ENCODE measurements at regions not wholly inside any gene's neighbourhood (a gene's known extent, or its start where the extent isn't known, plus 50 kb on each side); places are given as distances from the start of the nearest gene placed in this dataset.

DNA sequence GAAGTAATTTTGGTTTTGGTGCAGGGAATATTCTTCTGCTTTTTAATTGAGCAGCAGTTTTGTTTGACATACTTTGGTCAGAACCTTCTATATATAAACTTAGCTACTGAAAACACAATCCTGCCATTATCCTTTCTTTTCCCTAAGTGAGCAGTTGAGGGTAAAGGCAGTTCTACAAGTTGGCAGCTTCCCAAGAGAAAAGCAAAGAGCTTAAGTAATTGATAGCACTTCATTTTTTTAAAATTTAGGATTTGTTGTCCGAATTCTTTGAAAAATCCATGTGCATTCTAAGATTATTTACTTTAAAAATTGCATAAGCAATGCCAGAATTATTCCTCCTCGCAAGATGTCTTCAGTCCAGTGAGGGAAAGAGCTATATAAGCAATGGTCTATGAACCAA lies 1394.1 kb downstream of the FAM181B start:
- WGBS (ENCODE audit: extremely low coverage, insufficient read length, low lambda C conversion rate) = no CpG with 5 or more reads among the region's 2 CpGs
- H3K79me2 ChIP-seq (ENCODE audit: insufficient read depth, low read length) = no peaks in the 10 kb centered on the region
- no peak overlapping the region for H2BK12ac ChIP-seq (ENCODE audit: insufficient read length, low read depth, low read length)
- H4K20me1 ChIP-seq (ENCODE audit: control insufficient read depth, insufficient read depth, insufficient read length) = no peaks in the 10 kb centered on the region
- H3K4me2 ChIP-seq (ENCODE audit: insufficient read depth, insufficient read length, low read length) = no peak overlapping the region
- no peak overlapping the region for H4K5ac ChIP-seq (ENCODE audit: insufficient read length, low read depth, low read length)
- no peak overlapping the region for H3K14ac ChIP-seq (ENCODE audit: insufficient read depth, low read length)
- Mint-ChIP-seq H3K27me3 (ENCODE audit: low read depth) (no peaks in the 10 kb centered on the region), H3K4me3 (no peak overlapping the region), H3K9me3 (no peaks in the 10 kb centered on the region), H3K4me1 (no peaks in the 10 kb centered on the region), H3K27ac (no peak overlapping the region), H3K36me3 (ENCODE audit: insufficient read depth in 1 of 3, low read depth in 3 of 3) (no peaks in the 10 kb centered on the region)
- no peak for DNase-seq
- H4K8ac ChIP-seq (replicated peaks; ENCODE audit: insufficient read length, low read depth, low read length) = no peak overlapping the region
- no peak overlapping the region for H2BK15ac ChIP-seq (ENCODE audit: low read depth, low read length)
- H3K79me1 ChIP-seq (ENCODE audit: insufficient read depth, low read depth, low read length, poor library complexity, severe bottlenecking) = no peaks in the 10 kb centered on the region
- H3T11ph ChIP-seq (ENCODE audit: low read length) = no peak overlapping the region
- H4K91ac ChIP-seq (ENCODE audit: insufficient read length, low read depth, low read length) = no peak overlapping the region
- no peak overlapping the region for H2BK5ac ChIP-seq (ENCODE audit: insufficient read length, low read length)
- no peak overlapping the region for H3K18ac ChIP-seq (ENCODE audit: insufficient read length, low read depth, low read length)
- no peaks in the 10 kb centered on the region for H3K9me3 ChIP-seq (ENCODE audit: control insufficient read depth, low read depth, low read length)
- TF ChIP-seq, protein P1, sequence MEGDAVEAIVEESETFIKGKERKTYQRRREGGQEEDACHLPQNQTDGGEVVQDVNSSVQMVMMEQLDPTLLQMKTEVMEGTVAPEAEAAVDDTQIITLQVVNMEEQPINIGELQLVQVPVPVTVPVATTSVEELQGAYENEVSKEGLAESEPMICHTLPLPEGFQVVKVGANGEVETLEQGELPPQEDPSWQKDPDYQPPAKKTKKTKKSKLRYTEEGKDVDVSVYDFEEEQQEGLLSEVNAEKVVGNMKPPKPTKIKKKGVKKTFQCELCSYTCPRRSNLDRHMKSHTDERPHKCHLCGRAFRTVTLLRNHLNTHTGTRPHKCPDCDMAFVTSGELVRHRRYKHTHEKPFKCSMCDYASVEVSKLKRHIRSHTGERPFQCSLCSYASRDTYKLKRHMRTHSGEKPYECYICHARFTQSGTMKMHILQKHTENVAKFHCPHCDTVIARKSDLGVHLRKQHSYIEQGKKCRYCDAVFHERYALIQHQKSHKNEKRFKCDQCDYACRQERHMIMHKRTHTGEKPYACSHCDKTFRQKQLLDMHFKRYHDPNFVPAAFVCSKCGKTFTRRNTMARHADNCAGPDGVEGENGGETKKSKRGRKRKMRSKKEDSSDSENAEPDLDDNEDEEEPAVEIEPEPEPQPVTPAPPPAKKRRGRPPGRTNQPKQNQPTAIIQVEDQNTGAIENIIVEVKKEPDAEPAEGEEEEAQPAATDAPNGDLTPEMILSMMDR (conservative IDR thresholded peaks at IDR 0.05) = no peak
- H2AFZ ChIP-seq (ENCODE audit: low read length) = no peak overlapping the region
- H3K56ac ChIP-seq (ENCODE audit: insufficient read length, low read depth, low read length) = no peak overlapping the region
- no peaks in the 10 kb centered on the region for H3K23me2 ChIP-seq (ENCODE audit: insufficient read length, low read depth, low read length, poor library complexity, severe bottlenecking)
- no peaks in the 10 kb centered on the region for H3K27me3 ChIP-seq (ENCODE audit: insufficient read depth, low read length)
- no peak overlapping the region for H3K23ac ChIP-seq (ENCODE audit: insufficient read length, low read depth, low read length)
- H2AK5ac ChIP-seq (ENCODE audit: insufficient read length, low read length) = no peak overlapping the region
- H3K4me1 ChIP-seq (ENCODE audit: insufficient read depth, low read length) = no peaks in the 10 kb centered on the region
- H3K27ac ChIP-seq (ENCODE audit: insufficient read length, low read depth, low read length) = no peak overlapping the region
- H2BK20ac ChIP-seq (ENCODE audit: low read depth, low read length, poor library complexity, severe bottlenecking) = no peak overlapping the region
- no peak overlapping the region for H3K4ac ChIP-seq (ENCODE audit: low read depth, low read length)
- no peak overlapping the region for H3K9ac ChIP-seq (ENCODE audit: extremely low read depth, insufficient read length, low read length)
- no peak overlapping the region for H2BK120ac ChIP-seq (ENCODE audit: low read depth, low read length, poor library complexity, severe bottlenecking)

Measured in H9 (cell line).